ENCODE measurements at regions not wholly inside any gene's neighbourhood (a gene's known extent, or its start where the extent isn't known, plus 50 kb on each side); places are given as distances from the start of the nearest gene placed in this dataset.

- Histone ChIP-seq H3K36me3 (ENCODE audit: control insufficient read depth, insufficient read depth, low read length) (no peaks in the 10 kb centered on the region), H3K27me3 (ENCODE audit: control insufficient read depth, insufficient read depth, low read length) (no peaks in the 10 kb centered on the region), H3K4me3 (ENCODE audit: low read length) (no peak overlapping the region), H3K9me3 (ENCODE audit: control insufficient read depth, insufficient read depth, low read length) (no peaks in the 10 kb centered on the region), H3K4me1 (ENCODE audit: control insufficient read depth, insufficient read depth, low read length) (no peaks in the 10 kb centered on the region), H3K27ac (ENCODE audit: low read length) (no peak overlapping the region)
- H3K27me3 Mint-ChIP-seq (ENCODE audit: low read depth in 2 of 2) = no peaks in the 10 kb centered on the region
- H3K4me3 Mint-ChIP-seq = no peak overlapping the region
- peaks cover 4 to 11% of the 10 kb centered on the region in 2 donors for H3K9me3 Mint-ChIP-seq
- TF ChIP-seq CTCF (IDR thresholded peaks at IDR 0.05) = no peak
- H3K4me1 Mint-ChIP-seq = no peaks in the 10 kb centered on the region
- no peak overlapping the region for H3K27ac Mint-ChIP-seq
- DNase-seq (no peak), ATAC-seq (no peak)
- intact Hi-C loops (cut with micrococcal nuclease) = no loop called here
- H3K36me3 Mint-ChIP-seq = no peaks in the 10 kb centered on the region
These were observed 372.0 kb upstream of the KCNN2 start for GRCh38 chr5:113989913-113990305.

- WGBS (ENCODE audit: insufficient coverage) = 88% methylated on average over 1 of the region's 1 CpG
- H3K27me3 Mint-ChIP-seq (ENCODE audit: low read depth in 2 of 2) = no peaks in the 10 kb centered on the region
- no peak for ATAC-seq
- no peaks in the 10 kb centered on the region for H3K36me3 Mint-ChIP-seq
- peaks cover 11 to 18% of the 10 kb centered on the region in 2 donors for H3K9me3 Mint-ChIP-seq
- H3K4me3 Mint-ChIP-seq = no peak overlapping the region
- intact Hi-C loops (cut with micrococcal nuclease) = no loop called here
- H3K36me3 ChIP-seq (ENCODE audit: control insufficient read depth, insufficient read depth, low read length) = no peaks in the 10 kb centered on the region
- H3K27ac ChIP-seq (ENCODE audit: low read length) = no peak overlapping the region
- H3K4me1 Mint-ChIP-seq = no peaks in the 10 kb centered on the region
- H3K27me3 ChIP-seq (ENCODE audit: control insufficient read depth, insufficient read depth, low read length) = no peaks in the 10 kb centered on the region
- no peaks in the 10 kb centered on the region for H3K4me1 ChIP-seq (ENCODE audit: control insufficient read depth, insufficient read depth, low read length)
- no peaks in the 10 kb centered on the region for H3K9me3 ChIP-seq (ENCODE audit: control insufficient read depth, insufficient read depth, low read length)
- no peak for TF ChIP-seq CTCF (IDR thresholded peaks at IDR 0.05)
- H3K27ac Mint-ChIP-seq = no peak overlapping the region
- H3K4me3 ChIP-seq (ENCODE audit: low read length) = no peak overlapping the region
- DNase-seq = no peak
These were observed 360.8 kb upstream of the KCNN2 start for GRCh38 chr5:114001076-114001475.

- DNase-seq (no peak), ATAC-seq (no peak)
- WGBS (ENCODE audit: insufficient coverage) = 60% methylated on average over 1 of the region's 2 CpGs
These were observed 355.3 kb upstream of the KCNN2 start for GRCh38 chr5:114006582-114006981.

More at GRCh38 chr5:114006582-114006981, 355.3 kb upstream of the KCNN2 start:
- H3K36me3 Mint-ChIP-seq = no peaks in the 10 kb centered on the region
- no peak for TF ChIP-seq CTCF (IDR thresholded peaks at IDR 0.05)
- intact Hi-C loops (cut with micrococcal nuclease) = no loop called here
- no peaks in the 10 kb centered on the region for H3K4me1 Mint-ChIP-seq
- Histone ChIP-seq H3K4me3 (ENCODE audit: low read length) (no peak overlapping the region), H3K36me3 (ENCODE audit: control insufficient read depth, insufficient read depth, low read length) (no peaks in the 10 kb centered on the region), H3K9me3 (ENCODE audit: control insufficient read depth, insufficient read depth, low read length) (no peaks in the 10 kb centered on the region), H3K4me1 (ENCODE audit: control insufficient read depth, insufficient read depth, low read length) (no peaks in the 10 kb centered on the region), H3K27me3 (ENCODE audit: control insufficient read depth, insufficient read depth, low read length) (no peaks in the 10 kb centered on the region), H3K27ac (ENCODE audit: low read length) (no peak overlapping the region)
- no peak overlapping the region for H3K4me3 Mint-ChIP-seq
- no peak overlapping the region for H3K27ac Mint-ChIP-seq
- peaks cover 8 to 14% of the 10 kb centered on the region in 2 donors for H3K9me3 Mint-ChIP-seq
- no peaks in the 10 kb centered on the region for H3K27me3 Mint-ChIP-seq (ENCODE audit: low read depth in 2 of 2)

All from natural killer cell (primary cell).